Fibroblast of lung (primary cell): ENCODE measurements at regions not wholly inside any gene's neighbourhood (a gene's known extent, or its start where the extent isn't known, plus 50 kb on each side); places are given as distances from the start of the nearest gene placed in this dataset.
A peak's percentile ranks its signal among the peaks of the same experiment; 100 is the strongest.

Source experiments
- DNase-seq, 2 donors: peaks; one replicate each; pipeline versions ENCODE4 v3.0.0 to v3.0.0-alpha.2; 2010; ENCODE audit warnings: low read depth in 2 of 2
- H2AFZ ChIP-seq: 2 replicates; pipeline ENCODE4 v1.5.1; 2012; ENCODE audit warnings: low read length, control low read depth, inconsistent platforms
- H3K27ac ChIP-seq: 2 replicates; pipeline ENCODE4 v1.5.1; 2011; ENCODE audit warnings: low read length, control low read depth; ENCODE audit not compliant: insufficient read depth
- H3K27me3 ChIP-seq: 2 replicates; pipeline ENCODE4 v1.5.1; 2011; ENCODE audit warnings: mild to moderate bottlenecking, low read length; ENCODE audit not compliant: control insufficient read depth, insufficient read depth
- H3K36me3 ChIP-seq: 2 replicates; pipeline ENCODE4 v1.5.1; 2011; ENCODE audit warnings: low read length; ENCODE audit not compliant: control insufficient read depth, insufficient read depth
- H3K4me1 ChIP-seq: 2 replicates; pipeline ENCODE4 v1.5.1; 2011; ENCODE audit warnings: low read length; ENCODE audit not compliant: control insufficient read depth, insufficient read depth; ENCODE audit errors: extremely low read depth
- H3K4me2 ChIP-seq: 2 replicates; pipeline ENCODE4 v1.5.1; 2011; ENCODE audit warnings: low read length, control low read depth; ENCODE audit not compliant: insufficient read depth; ENCODE audit errors: extremely low read depth
- H3K4me3 ChIP-seq, 4 experiments: fragments of 200-600 bp in 1 of 4; sonication (generic) in 1 of 4; replicated peaks in 1 of 4; 2 replicates each; pipeline ENCODE4 v1.5.1; 2011 to 2016; ENCODE audit warnings: low read length in 4 of 4, low read depth in 3 of 4, mild to moderate bottlenecking in 3 of 4, control low read depth in 2 of 4, inconsistent platforms in 1 of 4, mixed read lengths in 1 of 4; ENCODE audit not compliant: insufficient read depth in 1 of 4; ENCODE audit errors: control extremely low read depth in 1 of 4
- H3K79me2 ChIP-seq: 2 replicates; pipeline ENCODE4 v1.5.1; 2012; ENCODE audit warnings: mild to moderate bottlenecking, low read length, inconsistent platforms; ENCODE audit not compliant: control insufficient read depth, insufficient read depth
- H3K9ac ChIP-seq: 2 replicates; pipeline ENCODE4 v1.5.1; 2011; ENCODE audit warnings: mild to moderate bottlenecking, low read length, control low read depth; ENCODE audit not compliant: insufficient read depth
- H3K9me3 ChIP-seq: 2 replicates; pipeline ENCODE4 v1.5.1; 2012; ENCODE audit warnings: low read depth, low read length; ENCODE audit not compliant: control insufficient read depth, insufficient read depth
- H4K20me1 ChIP-seq: 2 replicates; pipeline ENCODE4 v1.5.1; 2011; ENCODE audit warnings: low read length; ENCODE audit not compliant: control insufficient read depth, insufficient read depth; ENCODE audit errors: extremely low read depth
- EZH2 ChIP-seq: IDR thresholded peaks from 2 replicates; pipeline ENCODE4 v1.5.1; 2012; ENCODE audit warnings: low read length, control low read depth, mild to moderate bottlenecking; ENCODE audit errors: missing control alignments
- TF ChIP-seq, protein P1 (sequence below), 2 donors: IDR thresholded peaks in 1 of 2; conservative IDR thresholded peaks in 1 of 2; 1 replicate in 1 of 2; 2 replicates in 1 of 2; pipeline ENCODE4 v1.5.1; 2011 to 2012; ENCODE audit warnings: low read length in 2 of 2, control low read depth in 1 of 2, inconsistent platforms in 1 of 2, low read depth in 1 of 2, mild to moderate bottlenecking in 1 of 2

DNA sequence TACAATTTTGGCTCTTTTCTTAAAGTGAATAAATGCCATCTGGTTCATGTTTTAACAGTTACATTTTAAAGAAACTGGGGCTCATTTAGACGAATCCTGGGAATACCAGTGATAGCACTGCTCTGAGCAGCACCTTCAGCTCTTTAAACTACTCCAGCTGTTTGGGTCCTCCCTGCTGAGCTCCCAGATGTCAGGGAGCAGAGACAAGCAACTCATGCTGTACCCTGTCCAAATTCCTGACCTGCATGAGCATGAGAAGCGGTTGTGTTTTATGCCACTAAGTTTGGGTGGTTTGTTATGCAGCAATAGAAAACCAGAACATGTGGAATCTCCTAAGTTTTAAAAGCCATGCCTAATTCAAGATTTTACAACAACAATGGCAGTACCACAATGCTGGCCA, 90.0 kb downstream of the FDX1 start:
- no peak overlapping the region for H3K9ac ChIP-seq
- H3K27ac ChIP-seq: no peak overlapping the region
- no peaks in the 10 kb centered on the region for H3K9me3 ChIP-seq
- no peaks in the 10 kb centered on the region for H3K4me1 ChIP-seq
- H4K20me1 ChIP-seq: no peaks in the 10 kb centered on the region
- no peaks in the 10 kb centered on the region for H3K36me3 ChIP-seq
- no peak overlapping the region for H2AFZ ChIP-seq
- H3K79me2 ChIP-seq: no peaks in the 10 kb centered on the region
- H3K27me3 ChIP-seq: no peaks in the 10 kb centered on the region
- DNase-seq: no peak
- H3K4me3 ChIP-seq: no peak overlapping the region
- TF ChIP-seq EZH2: no peak
- TF ChIP-seq, protein P1, sequence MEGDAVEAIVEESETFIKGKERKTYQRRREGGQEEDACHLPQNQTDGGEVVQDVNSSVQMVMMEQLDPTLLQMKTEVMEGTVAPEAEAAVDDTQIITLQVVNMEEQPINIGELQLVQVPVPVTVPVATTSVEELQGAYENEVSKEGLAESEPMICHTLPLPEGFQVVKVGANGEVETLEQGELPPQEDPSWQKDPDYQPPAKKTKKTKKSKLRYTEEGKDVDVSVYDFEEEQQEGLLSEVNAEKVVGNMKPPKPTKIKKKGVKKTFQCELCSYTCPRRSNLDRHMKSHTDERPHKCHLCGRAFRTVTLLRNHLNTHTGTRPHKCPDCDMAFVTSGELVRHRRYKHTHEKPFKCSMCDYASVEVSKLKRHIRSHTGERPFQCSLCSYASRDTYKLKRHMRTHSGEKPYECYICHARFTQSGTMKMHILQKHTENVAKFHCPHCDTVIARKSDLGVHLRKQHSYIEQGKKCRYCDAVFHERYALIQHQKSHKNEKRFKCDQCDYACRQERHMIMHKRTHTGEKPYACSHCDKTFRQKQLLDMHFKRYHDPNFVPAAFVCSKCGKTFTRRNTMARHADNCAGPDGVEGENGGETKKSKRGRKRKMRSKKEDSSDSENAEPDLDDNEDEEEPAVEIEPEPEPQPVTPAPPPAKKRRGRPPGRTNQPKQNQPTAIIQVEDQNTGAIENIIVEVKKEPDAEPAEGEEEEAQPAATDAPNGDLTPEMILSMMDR (conservative IDR thresholded peaks at IDR 0.05 in 1 of 2, IDR thresholded peaks at IDR 0.05 in 1 of 2; ENCODE audit: low read depth in 1 of 2, low read length in 2 of 2): no peak
- no peak overlapping the region for H3K4me2 ChIP-seq

DNA sequence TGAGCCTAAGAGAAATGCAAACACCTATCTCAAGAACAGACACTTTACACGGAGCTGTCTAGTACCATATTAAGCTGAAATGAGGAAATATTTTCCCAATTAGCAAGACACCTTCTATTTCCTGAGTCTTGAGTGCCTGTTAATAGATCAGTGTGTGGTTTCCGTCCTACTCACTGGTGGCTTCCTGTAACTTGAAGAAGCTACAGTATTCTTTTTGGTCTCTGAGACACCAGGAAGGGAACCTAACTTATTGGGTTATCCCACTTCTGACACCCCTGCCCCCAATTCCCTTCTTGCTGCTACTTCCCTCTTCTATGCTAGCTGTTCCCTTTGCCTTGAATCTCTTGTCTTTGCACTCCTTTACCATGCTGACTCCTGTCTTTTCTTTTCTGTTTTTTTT, 92.7 kb downstream of the FDX1 start:
- Histone ChIP-seq H3K27me3 (no peaks in the 10 kb centered on the region), H4K20me1 (no peaks in the 10 kb centered on the region), H3K79me2 (no peaks in the 10 kb centered on the region), H3K4me2 (no peak overlapping the region), H3K4me1 (peaks cover 12% of the 10 kb centered on the region), H3K4me3 (no peak overlapping the region), H3K9me3 (no peaks in the 10 kb centered on the region), H3K27ac (no peak overlapping the region), H3K36me3 (no peaks in the 10 kb centered on the region), H3K9ac (no peak overlapping the region), H2AFZ (no peak overlapping the region)
- TF ChIP-seq, protein P1 (conservative IDR thresholded peaks at IDR 0.05 in 1 of 2, IDR thresholded peaks at IDR 0.05 in 1 of 2; ENCODE audit: low read depth in 1 of 2, low read length in 2 of 2): no peak
- TF ChIP-seq EZH2: no peak
- peak in 1 of 2 donors; percentile 14 for DNase-seq

DNA sequence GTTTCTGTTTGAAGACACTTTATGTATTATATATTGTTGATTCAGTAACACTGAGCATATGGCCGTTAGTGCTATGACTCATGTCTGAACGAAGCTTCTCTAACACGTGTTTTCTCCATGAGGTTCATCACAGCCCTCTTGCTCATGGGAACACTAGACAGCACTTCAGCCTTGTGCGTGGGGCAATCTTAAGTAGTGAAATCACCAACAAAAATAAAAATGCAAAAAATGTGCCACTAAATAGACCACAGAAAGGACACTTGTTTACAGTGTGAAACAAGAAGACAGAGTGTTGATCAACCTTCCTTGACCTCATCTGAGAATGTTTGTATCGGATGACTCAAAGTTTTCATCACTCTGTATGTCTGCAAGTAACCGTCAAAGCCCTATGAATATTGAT, 94.5 kb downstream of the FDX1 start:
- H3K27ac ChIP-seq: no peak overlapping the region
- H3K79me2 ChIP-seq: no peaks in the 10 kb centered on the region
- H3K4me3 ChIP-seq: no peak overlapping the region
- peak; percentile 91 to 92 for DNase-seq
- TF ChIP-seq EZH2: no peak
- TF ChIP-seq, protein P1 (conservative IDR thresholded peaks at IDR 0.05 in 1 of 2, IDR thresholded peaks at IDR 0.05 in 1 of 2; ENCODE audit: low read depth in 1 of 2, low read length in 2 of 2): no peak
- no peak overlapping the region for H2AFZ ChIP-seq
- no peaks in the 10 kb centered on the region for H3K9me3 ChIP-seq
- H4K20me1 ChIP-seq: no peaks in the 10 kb centered on the region
- H3K9ac ChIP-seq: no peak overlapping the region
- no peaks in the 10 kb centered on the region for H3K36me3 ChIP-seq
- H3K4me2 ChIP-seq: no peak overlapping the region
- H3K4me1 ChIP-seq: peaks cover 12% of the 10 kb centered on the region
- H3K27me3 ChIP-seq: no peaks in the 10 kb centered on the region
